ENCODE measurements at regions not wholly inside any gene's neighbourhood (a gene's known extent, or its start where the extent isn't known, plus 50 kb on each side); places are given as distances from the start of the nearest gene placed in this dataset.

DNA sequence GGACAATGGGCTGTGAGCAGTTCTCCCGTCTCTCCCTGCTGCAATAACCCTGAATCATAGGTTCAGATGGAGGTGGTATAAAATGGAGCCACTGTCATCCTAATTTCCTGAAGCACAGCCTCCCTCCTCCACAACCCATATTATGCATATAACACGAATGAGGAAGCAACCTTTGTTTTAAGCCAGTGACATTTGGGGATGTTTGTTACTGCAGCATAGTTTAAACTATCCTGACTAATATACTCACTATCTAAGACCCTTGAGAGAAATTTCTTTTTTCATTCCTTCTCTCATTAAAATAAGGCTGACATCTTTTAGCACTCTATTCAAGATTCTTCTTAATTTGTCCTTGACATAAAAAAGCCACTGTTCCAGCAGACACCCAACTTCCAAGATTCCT, 413.4 kb downstream of the SOX9 start:
- DNase-seq, result no peak

DNA sequence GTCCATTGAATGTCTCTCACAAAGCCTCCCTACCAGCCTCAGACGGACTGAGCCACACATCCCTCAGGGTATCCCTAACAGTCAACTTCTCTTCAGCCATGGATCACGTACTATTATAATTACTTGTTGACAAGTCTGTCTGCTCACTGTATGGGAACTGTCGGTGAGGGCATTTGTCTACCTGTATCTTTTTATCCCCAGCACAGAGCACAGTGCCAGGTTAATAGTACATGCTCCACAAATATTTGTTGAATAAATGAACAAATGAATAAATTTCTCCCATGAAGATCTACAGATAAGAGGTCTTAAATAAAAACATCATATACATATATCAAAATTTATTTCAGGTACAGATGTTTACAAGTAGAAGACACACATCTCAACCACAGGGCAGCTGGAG, 414.0 kb downstream of the SOX9 start:
- DNase-seq, result no peak

DNA sequence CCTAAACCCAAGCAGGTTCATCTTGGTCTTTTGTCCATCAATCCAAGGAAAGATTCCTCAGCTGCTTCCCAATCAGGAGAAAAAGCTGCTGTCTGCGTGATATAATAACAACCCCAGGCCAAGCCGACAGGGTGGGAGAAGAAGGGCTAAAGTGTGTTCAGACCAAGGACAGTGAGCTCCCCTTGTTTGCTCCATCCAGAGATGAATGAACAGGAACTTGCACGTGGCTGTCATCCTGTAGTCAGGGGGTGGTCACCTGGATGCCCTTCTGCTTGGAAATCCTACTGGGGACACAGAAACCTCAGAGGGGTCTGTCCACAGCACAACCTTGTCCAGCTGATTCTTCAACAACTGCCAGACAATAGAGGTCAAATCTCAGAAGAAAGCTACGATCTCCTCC, 414.5 kb downstream of the SOX9 start:
- no peak for DNase-seq

DNA sequence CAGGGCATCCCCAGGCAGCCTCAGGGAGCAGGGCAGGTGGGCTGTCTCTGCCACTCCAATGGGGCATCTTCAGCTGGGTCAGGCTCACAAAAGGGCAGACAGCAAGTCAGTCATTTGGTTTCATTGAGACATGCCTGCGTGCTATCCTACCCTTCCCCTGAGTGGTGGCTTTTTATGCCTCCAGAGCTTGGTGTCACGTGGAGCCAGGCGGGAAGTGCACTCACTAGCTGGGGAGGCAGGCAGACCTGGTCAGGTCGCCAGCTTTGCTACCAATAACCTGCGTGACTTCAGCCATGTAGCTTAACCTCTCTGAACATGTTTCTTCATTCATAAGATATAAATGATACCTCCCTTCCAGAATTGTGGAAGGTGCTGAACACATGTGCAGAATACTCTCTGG, 415.0 kb downstream of the SOX9 start:
- no peak for DNase-seq

DNA sequence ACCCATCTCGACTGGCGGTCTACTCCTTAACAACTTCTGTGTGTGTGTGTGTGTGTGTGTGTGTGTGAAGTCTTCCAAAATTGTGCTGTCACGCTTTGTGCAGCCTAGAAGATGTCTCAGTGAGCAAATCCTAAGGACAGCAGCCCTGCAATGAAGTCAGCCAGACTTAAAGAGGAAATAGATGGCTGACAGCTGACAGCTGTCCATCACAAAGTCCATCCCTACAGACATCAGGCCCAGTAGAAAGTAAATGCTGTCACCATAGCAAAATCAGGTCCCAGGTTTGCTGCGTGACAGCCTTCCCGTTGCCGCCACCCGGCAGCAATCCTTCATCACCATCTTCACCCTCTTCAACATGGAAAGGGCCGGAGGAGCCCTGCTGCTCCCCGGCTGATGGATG, 416.0 kb downstream of the SOX9 start:
- DNase-seq, result no peak

DNA sequence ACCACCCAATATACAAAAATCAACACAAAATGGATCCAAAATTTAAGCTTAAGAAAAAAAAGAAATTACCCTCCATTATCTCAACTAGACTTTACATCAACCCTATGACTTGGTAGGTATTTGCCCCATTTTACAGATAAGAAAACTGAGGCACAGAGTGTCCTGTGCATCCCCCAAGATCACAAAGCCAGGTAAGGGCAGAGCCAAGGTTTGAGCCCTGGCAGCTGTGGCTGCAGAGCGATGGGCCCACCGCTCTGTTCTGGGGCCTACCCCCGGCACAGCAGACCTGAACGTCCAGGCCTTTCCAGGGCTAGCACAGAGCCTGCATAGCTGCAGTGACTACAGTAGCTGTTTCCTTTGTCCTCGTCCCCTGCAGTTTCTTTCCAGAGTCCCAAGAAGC, 417.6 kb downstream of the SOX9 start:
- DNase-seq, result no peak

DNA sequence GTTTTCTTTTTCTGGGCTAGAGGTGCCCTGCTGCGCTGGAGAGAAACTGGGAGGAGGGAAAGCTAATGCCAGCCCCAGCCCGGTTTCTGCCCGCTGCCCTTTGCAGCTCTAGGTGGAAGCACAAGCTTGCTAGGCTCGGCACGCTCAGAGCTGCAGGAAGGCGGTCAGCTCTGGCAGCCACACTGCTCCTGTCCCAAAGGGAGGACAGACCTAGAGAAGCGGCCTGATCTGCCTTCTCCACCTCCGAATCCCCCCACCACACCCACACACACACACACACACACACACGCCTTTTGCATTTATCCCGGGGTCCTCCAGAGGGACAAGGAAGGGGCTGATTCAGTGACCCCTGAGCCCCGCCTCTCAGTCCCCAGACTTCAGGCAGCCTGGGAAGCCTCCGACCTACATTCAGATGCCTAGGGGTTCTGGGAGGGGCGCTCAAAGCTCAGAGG, 418.1 kb downstream of the SOX9 start:
- DNase-seq, result no peak

DNA sequence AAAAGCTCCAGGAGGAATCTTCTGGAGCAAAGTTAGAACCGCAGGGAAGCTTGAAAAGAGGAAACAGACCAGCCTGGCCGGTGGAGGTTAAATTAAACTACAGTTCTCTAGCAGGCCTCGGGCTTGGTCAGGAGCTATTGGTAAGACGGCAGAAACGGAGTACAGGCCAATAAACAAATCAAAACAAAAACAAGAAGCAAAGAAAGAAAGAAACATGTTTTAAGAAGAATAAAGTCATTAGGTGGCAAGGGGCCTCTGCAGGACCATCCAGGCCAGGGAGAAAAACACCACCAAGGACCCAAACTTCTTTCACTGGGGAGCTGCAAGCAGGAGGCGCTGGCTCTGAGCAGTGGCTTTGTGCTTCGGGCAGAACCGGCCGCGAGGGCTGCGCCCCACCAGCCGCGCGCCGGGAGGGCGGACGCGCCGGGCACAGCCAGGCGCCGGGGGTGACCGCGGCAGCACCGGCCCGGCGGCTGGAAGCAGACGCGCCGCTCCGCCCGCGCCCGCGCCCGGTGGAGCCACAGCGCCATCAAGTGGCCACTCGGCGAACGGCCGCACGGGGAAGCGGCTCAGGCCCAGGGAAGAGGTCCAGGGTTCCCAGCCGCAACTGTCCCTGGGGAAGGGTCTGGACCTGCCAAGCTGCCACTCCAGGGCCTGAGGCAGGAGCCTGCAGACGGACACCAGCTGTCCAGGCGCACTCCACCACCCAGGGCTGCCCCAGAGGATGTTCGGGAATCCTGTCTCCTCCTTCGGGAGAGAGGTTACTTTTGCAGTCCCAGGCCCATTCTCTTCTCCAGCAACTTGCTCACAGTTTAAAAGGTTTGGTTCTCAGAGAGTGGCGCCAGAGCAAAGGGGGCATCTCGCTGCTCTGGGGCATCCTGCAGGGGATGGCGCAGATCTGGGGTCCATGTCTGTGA, 419.4 kb downstream of the SOX9 start:
- peak; percentile 19 to 60 for DNase-seq

DNA sequence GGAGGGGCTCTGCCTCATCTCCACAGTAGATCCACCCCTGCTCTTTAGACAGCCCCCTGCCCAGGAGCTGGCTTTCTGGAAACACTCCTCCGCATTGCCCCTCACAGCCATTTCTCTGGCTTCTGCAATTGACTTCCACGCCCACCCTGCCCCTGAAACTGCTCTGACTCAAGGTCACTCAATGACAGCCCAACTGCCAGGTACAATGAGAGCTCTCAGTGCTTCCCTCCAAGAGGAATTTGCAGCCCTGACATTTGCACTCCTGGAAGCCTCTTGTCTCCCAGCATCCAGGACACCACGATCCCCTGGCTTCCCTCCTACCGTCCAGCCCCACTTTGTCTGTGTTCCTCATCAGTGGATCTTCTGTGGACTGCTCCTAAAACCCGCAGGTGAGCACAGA, 421.5 kb downstream of the SOX9 start:
- no peak for DNase-seq

DNA sequence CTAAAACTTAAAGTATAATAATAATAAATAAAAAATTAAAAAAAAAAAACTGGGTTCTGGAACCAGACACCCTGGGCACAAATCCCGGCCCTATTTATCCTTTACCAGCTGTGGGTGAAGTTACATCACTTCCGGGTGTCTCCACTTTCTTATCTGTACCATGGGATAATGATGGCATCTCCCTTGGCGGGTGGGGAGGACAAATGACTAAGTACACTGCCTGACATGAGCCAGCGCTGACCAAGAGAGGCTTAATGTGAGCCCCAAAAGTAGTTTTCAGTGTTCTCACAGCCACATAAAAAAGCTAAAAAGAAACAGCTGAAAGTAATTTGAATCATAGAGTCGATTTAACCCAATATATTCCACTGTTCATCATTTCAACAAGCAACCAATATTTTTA, 424.9 kb downstream of the SOX9 start:
- DNase-seq, result no peak

DNA sequence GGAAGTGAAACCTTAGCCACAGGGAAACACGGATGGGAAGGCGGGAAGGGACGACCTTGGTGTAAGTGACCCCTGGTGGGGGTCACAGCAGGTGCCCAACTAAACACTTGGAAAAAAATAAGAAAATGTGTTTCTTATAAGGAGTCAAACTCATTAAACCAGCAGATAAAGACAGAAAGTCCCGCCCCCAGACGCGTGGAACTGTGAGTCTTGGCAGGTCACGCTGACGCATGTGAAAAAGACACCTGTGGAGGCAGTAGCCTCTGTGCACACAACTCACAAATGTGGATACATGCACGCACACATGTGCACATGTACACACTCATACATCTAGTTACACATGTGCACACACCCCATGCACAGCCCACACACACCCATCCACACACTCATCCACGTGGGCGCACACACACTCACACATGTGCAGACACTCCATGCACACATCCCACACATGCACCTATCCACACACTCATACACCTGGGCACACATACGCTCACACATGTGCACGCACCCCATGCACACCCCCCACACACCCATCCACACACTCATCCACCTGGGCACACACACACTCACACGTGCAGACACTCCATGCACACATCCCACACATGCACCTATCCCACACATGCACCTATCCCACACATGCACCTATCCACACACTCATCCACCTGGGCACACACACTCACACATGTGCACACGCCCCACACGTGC, 432.4 kb downstream of the SOX9 start:
- DNase-seq, result no peak

DNA sequence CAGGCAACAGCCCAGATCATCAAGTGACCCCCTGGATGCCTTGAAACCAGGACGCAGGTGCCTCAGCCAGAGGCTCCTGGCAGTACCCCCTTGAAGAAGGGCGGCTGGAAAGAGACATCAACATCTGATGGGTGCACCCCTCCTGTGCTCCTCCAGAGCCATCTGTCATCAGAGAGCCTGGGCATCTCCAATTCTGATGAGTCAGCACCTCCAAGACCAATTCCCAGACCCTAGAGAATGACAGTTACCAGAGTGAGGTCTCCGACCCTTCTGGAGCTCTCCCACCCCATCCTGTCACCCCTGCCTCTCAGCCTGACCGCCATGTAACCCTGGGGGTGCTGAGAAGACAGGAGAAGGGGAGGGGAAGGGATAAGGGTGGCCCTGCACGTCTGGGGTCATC, 433.7 kb downstream of the SOX9 start:
- no peak for DNase-seq

DNA sequence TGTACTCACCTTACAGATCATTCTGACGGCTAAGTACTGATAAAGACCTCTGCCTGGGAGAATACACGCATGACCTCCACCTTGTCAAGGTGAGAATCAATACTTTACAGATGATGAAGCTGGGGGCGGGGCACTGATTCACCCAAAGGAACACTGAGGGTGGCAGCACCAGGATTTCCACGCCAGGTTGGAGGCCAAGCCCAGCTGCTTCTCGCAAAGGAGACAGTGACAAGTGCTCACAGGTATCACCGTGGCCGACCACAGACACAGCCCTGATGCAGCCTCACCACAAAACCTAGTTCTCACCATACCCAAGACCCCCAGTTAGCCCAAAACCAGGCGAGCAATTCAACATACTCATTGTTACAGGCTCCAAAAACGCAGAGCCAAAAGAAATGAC, 434.2 kb downstream of the SOX9 start:
- no peak for DNase-seq

DNA sequence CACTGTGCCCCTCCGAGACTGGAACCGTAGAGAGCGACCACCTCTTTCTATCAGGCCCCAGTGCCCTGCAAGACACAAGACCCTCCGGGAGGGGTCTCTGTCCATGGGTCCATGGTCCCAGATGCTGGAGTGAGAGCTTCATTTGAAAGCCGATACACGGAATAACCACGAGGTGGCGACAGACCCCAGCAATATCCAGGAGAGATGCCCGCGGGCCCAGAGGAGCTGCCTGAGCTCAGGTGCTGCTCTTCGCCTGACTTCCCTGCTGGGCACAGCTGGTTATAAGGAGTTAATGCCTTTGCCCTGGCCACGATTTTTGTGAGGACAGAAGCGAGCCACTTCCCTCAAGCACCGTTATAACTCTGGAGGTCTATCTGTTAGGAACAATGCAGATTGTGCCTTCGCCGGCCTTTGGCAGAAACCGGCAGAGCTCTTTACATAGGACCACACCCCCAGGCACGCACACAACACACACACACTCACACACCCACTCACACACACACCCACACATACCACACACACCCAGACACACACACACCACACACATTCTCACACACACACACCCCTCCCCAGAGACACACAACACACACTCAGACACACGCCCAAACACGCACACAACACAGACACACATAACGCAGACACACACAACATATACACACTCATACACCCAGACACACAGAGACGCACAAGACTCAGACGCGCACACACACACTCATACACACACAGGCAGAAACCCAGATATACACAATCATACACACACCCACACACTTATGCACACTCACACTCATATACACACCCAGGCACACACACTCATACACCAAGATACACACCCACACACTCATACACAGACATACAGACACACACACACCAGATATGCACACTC, 436.4 kb downstream of the SOX9 start:
- peak; percentile 18 to 46 for DNase-seq

DNA sequence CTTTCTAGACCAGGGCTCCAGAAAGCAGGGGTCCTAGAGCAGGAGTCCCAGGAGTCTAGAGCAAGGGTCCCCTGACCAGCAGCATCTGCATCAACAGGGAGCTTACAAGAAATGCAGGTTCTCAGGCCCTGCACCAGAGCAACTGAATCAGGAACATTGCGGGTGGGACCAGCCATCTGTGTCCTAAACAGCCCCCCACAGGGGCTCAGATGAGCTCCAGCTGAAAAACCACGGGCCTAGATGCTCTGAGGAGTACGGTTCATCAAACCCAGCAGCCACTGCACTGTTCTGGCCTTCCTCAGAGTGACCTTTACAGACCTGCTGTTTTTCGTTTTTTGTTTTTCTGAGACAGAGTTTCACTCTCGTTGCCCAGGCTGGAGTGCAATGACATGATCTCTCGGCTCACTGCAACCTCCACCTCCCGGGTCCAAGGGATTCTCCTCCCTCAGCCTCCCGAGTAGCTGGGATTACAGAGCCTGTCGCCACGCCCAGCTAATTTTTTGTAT, 438.2 kb downstream of the SOX9 start:
- DNase-seq, result no peak

DNA sequence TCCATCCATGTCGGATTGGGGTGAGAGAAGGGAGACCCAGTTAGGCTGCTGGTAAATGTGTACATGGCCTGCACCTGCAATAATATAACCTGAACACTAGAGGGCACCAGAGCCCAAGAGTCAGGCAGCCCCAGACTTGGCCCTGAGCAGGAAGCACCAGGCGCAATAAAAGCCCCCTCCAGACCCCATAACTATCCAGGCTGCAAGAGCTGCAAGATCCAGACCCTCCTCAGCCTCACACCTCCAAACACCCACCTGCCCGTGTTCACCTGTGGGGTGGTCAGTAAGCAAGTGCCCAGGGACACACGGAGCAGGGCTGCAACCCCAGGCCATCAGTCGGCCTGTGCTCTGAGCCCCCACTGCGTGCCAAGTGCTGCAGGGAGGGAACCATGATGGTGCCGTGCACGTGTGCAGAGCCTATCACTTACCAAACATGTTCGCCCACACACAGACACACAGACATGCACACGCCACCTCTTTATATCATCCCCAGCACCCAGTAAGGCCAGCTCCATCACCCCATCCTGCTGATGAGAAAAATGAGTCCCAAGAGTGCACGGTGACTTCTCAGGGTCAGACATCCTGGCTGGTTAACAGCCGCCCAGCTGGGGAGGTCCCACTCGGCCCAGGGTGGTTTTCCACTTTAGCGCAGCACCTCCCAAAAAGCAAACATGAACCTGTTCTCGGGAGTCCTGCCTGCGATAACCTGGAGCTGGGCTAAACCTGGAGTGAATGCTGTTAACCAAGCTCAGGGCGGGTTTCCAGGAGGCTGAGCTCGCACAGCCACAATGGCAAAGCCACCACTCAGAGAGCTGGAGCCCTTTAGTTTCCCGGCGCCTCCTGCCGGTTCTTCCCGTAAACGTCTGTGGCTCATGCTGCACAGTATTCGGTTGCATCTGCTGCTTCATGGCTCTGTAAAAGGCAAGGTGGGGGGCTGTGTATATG, 439.8 kb downstream of the SOX9 start:
- DNase-seq, result peak in 1 of 2 experiments; percentile 24

DNA sequence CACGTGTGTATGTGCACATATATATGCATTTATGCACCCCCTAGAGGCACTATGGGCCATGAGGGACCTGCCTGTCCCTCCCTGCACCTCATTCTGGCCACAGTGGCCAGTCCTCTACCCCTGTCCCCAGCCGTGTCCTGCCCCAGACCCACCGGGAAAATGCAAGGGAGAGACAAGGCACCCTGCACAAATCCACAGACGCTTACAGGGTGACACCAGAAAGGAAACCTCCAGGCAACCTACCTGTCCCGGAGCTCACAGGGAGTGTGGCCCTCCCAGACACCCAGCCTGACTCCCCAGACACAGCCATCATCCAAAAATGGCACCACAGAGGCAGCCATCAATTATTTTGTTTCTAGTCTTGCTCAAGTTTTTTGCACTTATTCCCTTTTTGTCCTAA, 440.4 kb downstream of the SOX9 start:
- no peak for DNase-seq

DNA sequence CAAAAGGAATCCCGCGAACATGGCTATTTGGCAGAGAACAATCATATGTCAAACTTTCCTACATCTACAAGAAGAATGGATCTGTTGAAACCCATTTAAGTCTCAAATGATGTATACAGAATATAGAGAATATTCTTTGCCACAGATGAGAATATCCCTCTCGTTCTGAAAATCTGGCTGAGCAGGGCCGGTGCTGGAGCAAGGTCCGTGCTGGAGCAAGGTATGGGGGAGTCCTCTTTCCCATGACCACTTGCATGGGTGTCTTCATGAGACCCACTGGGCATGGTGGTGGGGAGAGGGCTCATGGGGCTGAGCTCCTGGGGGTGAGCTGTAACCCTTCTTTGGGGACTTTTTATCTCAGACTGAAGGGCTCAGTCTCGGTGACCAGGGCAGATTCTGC, 440.9 kb downstream of the SOX9 start:
- DNase-seq, result no peak

DNA sequence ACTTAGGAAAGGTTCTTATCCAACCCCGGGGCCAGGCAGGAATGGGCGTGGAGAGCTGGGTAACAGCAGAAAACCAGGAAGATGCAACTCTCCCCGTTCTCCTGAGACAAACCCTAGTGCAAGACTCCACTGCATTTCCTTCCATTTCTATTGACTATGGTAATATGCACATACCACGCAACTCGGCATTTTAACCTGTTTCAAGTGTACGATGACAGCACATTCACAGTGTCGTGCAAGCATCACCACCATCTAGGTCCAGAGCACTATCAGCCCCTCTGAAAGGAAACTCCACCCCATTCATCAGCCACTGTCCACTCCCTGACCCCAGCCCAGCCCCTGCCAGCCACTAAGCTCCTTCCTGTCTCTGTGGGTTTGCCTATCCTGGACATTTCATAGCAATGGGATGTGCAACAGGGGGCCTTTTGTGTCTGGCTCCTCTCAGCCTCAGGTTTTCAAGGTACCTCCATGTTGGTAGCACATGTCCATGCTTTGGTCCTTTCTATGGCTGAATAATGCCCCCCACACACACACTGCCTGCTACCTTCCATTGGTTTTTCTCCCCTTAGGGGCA, 441.9 kb downstream of the SOX9 start:
- DNase-seq, result no peak

DNA sequence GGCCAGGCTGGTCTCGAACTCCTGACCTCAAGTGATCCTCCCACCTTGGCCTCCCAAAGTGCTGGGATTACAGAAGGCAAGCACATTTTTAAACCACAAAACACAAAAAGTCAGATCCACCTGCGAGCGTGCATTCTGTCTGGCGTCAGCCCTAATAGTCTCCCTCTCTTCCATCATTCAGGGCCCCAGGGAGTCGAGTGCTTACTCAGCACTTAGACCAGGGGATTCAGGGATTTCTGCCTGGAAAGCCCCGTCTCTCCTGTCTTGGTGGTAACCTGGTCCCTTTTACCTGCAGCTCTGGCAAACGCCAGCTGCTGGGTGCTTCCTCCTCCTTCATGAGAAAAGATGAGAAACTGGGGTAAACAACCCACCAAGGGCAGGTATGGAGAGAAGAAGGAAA, 443.1 kb downstream of the SOX9 start:
- DNase-seq, result no peak

DNA sequence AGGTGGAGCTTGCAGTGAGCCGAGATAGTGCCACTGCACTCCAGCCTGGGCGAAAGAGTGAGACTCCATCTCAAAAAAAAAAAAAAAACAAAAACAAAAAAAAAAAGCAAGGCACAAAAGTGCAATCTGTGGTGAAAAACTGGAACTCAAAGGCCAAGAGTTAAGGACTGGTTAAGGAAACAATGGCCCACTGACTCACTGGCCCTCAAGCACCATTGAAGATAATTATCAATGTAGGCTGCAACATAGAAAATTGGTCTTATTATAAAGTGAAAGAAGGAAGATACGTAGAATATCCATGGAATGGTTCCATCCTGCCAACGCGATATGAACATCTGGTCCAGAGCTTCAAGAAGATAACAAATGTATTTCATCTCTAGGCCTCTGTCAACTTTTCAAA, 444.2 kb downstream of the SOX9 start:
- no peak for DNase-seq

DNA sequence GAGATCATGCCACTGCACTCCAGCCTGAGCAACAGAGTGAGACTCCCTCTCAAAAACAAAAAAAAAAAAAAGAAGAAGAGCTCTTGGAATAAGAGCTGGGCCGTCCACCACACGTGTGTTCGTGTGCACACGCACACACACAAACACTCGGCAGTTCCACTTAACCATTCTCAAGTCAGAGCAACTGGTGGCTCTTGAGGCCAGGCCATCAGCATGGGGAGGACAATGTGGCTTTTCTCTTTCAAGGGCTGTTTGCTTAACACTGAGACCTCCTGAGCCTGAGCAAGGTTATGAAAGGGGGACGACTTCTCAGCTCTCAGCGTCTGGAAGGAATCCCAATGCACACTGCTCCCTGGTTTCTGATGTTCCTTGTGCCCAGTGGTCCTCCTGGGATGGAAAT, 444.9 kb downstream of the SOX9 start:
- no peak for DNase-seq

All from stimulated activated CD4-positive, alpha-beta T cell treated with anti-CD3 and anti-CD28 coated beads, Interleukin-4, amount 100 ng/mL, for 4 hours (primary cell).